A673 (cell line): ENCODE measurements at regions not wholly inside any gene's neighbourhood (a gene's known extent, or its start where the extent isn't known, plus 50 kb on each side); places are given as distances from the start of the nearest gene placed in this dataset.

ENCODE experiments used
- BruUV-seq: library from RNA; stranded (reverse); fragments of 400-500 nt; replicated peaks from 2 replicates; lab custom pipeline; 2021; lab: Mats Ljungman, UMichigan
- CTCF ChIA-PET: fragments of 300-600 bp; sonication (Branson Sonifier 250); formaldehyde crosslinking; loops from one replicate; lab custom pipeline; 2022; ENCODE audit warnings: antibody characterized with exemption; lab: Charles Lee
- POLR2A ChIA-PET: fragments of 300-600 bp; sonication (Branson Sonifier 250); formaldehyde crosslinking; loops from one replicate; lab custom pipeline; 2022; ENCODE audit warnings: antibody characterized with exemption; ENCODE audit not compliant: low non-redundant PET; lab: Charles Lee
- DNase-seq: peaks from one replicate; pipeline ENCODE4 v3.0.0-alpha.2; 2015; ENCODE audit warnings: low spot score
- H3K27ac ChIP-seq: fragments of 200-600 bp; sonication (generic); 2 replicates; pipeline ENCODE4 v1.5.1; 2016; ENCODE audit warnings: mixed run types, low read depth, mild to moderate bottlenecking, mixed read lengths, antibody characterized with exemption, low read length; ENCODE audit not compliant: poor library complexity, severe bottlenecking
- H3K27me3 ChIP-seq: fragments of 200-600 bp; sonication (generic); replicated peaks from 2 replicates; pipeline ENCODE4 v1.6.1; 2017; ENCODE audit warnings: mixed run types, low read depth, mild to moderate bottlenecking, mixed read lengths, antibody characterized with exemption, low read length; ENCODE audit not compliant: insufficient read depth, poor library complexity
- H3K36me3 ChIP-seq: fragments of 200-600 bp; sonication (generic); 2 replicates; pipeline ENCODE4 v1.6.1; 2016; ENCODE audit warnings: mixed run types, mild to moderate bottlenecking, mixed read lengths, antibody characterized with exemption, low read length; ENCODE audit not compliant: insufficient read depth, poor library complexity, severe bottlenecking
- H3K4me1 ChIP-seq: fragments of 200-600 bp; sonication (generic); 2 replicates; pipeline ENCODE4 v1.6.1; 2017; ENCODE audit warnings: mixed run types, mild to moderate bottlenecking, mixed read lengths, antibody characterized with exemption, low read length; ENCODE audit not compliant: insufficient read depth, poor library complexity, severe bottlenecking
- H3K4me3 ChIP-seq: fragments of 200-600 bp; sonication (generic); 2 replicates; pipeline ENCODE4 v1.5.1; 2016; ENCODE audit warnings: low read depth, mixed run types, mild to moderate bottlenecking, mixed read lengths, low read length; ENCODE audit not compliant: poor library complexity, severe bottlenecking
- H3K9me3 ChIP-seq: fragments of 200-600 bp; sonication (generic); 2 replicates; pipeline ENCODE4 v1.6.1; 2016; ENCODE audit warnings: mixed run types, low read depth, mild to moderate bottlenecking, mixed read lengths, antibody characterized with exemption, low read length; ENCODE audit not compliant: poor library complexity, severe bottlenecking
- EZH2 ChIP-seq: fragments of 200-600 bp; sonication (generic); IDR thresholded peaks from 2 replicates; pipeline ENCODE4 v1.6.1; 2017; ENCODE audit warnings: borderline replicate concordance, low read depth, mild to moderate bottlenecking, mixed read lengths, antibody characterized with exemption, low read length; ENCODE audit not compliant: poor library complexity, severe bottlenecking
- intact Hi-C: fragments of 100-400 bp; cut with micrococcal nuclease; formaldehyde crosslinking; loops from one replicate; pipeline ENCODE4 v1.10.0; 2022; ENCODE audit not compliant: unreplicated experiment
- TF ChIP-seq, protein P1 (sequence below): fragments of 300-800, 200-600 bp; sonication (generic); conservative IDR thresholded peaks from 2 replicates; pipeline ENCODE4 v1.5.1; 2017; ENCODE audit warnings: low read depth, mild to moderate bottlenecking, antibody characterized with exemption, low read length, moderate library complexity, mixed read lengths

DNA sequence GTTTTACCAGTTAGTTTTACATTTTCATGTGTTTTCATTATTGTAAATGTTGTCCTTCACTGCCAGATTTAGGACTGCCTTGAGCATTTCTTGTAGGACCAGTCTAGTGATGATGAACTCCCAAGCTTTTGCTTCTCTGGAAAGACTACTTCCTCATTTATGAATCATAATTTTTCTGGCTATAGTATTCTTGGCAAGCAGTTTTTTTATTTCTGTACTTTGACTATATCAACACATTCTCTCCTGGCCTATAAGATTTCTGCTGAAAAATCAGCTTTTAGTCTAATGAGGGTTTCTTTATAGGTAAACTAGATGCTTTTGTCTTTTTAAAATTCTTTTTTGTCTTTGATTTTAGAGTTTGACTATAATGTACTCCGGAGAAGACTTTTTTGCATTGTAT lies 256.8 kb upstream of the GRAMD2B start:
- H3K27me3 ChIP-seq, result no peaks in the 10 kb centered on the region
- ChIA-PET POLR2A (no interaction called here), CTCF (no interaction called here)
- H3K4me1 ChIP-seq, result no peaks in the 10 kb centered on the region
- BruUV-seq, result no TSS peak
- no peak overlapping the region for H3K27ac ChIP-seq
- no peak for TF ChIP-seq EZH2
- TF ChIP-seq, protein P1, sequence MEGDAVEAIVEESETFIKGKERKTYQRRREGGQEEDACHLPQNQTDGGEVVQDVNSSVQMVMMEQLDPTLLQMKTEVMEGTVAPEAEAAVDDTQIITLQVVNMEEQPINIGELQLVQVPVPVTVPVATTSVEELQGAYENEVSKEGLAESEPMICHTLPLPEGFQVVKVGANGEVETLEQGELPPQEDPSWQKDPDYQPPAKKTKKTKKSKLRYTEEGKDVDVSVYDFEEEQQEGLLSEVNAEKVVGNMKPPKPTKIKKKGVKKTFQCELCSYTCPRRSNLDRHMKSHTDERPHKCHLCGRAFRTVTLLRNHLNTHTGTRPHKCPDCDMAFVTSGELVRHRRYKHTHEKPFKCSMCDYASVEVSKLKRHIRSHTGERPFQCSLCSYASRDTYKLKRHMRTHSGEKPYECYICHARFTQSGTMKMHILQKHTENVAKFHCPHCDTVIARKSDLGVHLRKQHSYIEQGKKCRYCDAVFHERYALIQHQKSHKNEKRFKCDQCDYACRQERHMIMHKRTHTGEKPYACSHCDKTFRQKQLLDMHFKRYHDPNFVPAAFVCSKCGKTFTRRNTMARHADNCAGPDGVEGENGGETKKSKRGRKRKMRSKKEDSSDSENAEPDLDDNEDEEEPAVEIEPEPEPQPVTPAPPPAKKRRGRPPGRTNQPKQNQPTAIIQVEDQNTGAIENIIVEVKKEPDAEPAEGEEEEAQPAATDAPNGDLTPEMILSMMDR, result no peak
- intact Hi-C loops, result no loop called here
- no peak for DNase-seq
- H3K36me3 ChIP-seq, result no peaks in the 10 kb centered on the region
- no peak overlapping the region for H3K4me3 ChIP-seq
- H3K9me3 ChIP-seq, result no peaks in the 10 kb centered on the region

DNA sequence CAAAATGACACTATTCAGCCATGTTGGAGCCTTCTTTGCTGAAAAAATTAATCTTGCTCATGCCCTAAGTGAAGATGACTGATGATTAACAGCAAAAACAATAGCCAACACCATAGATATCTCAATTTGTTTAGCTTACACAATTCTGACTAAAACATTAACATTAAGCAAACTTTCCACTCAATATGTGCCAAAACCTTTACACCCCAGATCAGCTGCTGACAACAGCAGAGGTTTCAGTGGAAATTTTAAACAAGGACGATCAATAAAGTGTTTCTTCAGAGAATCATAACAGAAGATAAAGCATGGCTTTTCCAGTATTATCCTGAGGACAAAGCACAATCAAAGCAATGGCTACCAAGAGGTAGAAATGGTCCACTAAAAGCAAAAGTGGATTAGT lies 254.4 kb upstream of the GRAMD2B start:
- TF ChIP-seq EZH2, result no peak
- TF ChIP-seq, protein P1, result no peak
- BruUV-seq, result no TSS peak
- CTCF ChIA-PET, result no interaction called here

DNA sequence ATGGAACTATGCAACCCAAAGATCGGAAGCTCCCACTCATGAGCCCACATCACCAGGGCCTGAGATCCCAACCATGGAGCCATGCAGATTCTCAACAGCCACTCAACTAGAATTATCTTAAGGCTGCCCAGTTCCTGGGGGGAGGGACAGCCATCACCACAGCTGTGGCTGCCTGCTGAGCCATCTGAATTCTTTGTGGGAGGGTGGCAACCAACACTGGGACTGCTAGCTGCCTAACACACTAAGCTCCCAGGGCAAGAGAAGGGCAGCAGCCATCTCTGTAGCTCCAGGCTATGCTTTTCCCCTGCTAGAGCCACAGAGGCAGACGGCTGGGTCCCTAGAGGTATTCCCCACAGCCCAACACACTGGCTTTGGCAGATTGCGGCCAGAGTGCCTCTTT lies 251.3 kb upstream of the GRAMD2B start:
- no TSS peak for BruUV-seq
- H3K4me1 ChIP-seq, result no peaks in the 10 kb centered on the region
- H3K27me3 ChIP-seq, result no peaks in the 10 kb centered on the region
- H3K27ac ChIP-seq, result no peak overlapping the region
- H3K36me3 ChIP-seq, result no peaks in the 10 kb centered on the region
- TF ChIP-seq, protein P1, result no peak
- no peak for TF ChIP-seq EZH2
- no peaks in the 10 kb centered on the region for H3K9me3 ChIP-seq
- ChIA-PET POLR2A (no interaction called here), CTCF (no interaction called here)
- H3K4me3 ChIP-seq, result no peak overlapping the region
- DNase-seq, result no peak
- intact Hi-C loops, result no loop called here

More for the DNA sequence above, 254.4 kb upstream of the GRAMD2B start:
- Histone ChIP-seq H3K9me3 (no peaks in the 10 kb centered on the region), H3K27ac (no peak overlapping the region), H3K4me3 (no peak overlapping the region), H3K4me1 (no peaks in the 10 kb centered on the region), H3K27me3 (no peaks in the 10 kb centered on the region), H3K36me3 (no peaks in the 10 kb centered on the region)
- no peak for DNase-seq
- POLR2A ChIA-PET, result no interaction called here
- intact Hi-C loops, result no loop called here
